Lung (tissue), 11 donors: ENCODE measurements at regions not wholly inside any gene's neighbourhood (a gene's known extent, or its start where the extent isn't known, plus 50 kb on each side); places are given as distances from the start of the nearest gene placed in this dataset.

ENCODE experiments used
- ATAC-seq: fragments of 200-7000 bp; cut with Tn5 transposase; one replicate; pipeline ENCODE4 v1.9.1; 2020; ENCODE audit warnings: moderate number of reproducible peaks; ENCODE audit not compliant: insufficient read depth, low FRiP score
- DNase-seq, 3 donors: peaks; one replicate each; pipeline ENCODE4 v3.0.0-alpha.2; 2013 to 2017
- H3K27ac ChIP-seq, 2 donors: one replicate each; pipeline ENCODE4 v1.5.1; 2013; ENCODE audit warnings: mild to moderate bottlenecking in 2 of 2, moderate library complexity in 2 of 2, control low read depth in 1 of 2, inconsistent platforms in 1 of 2, low read depth in 1 of 2, low read length in 1 of 2
- H3K27me3 ChIP-seq, 3 donors: one replicate each; pipeline ENCODE4 v1.5.1; 2013; ENCODE audit warnings: low read length in 2 of 3; ENCODE audit not compliant: control insufficient read depth in 3 of 3, insufficient read depth in 3 of 3
- H3K36me3 ChIP-seq, 4 donors: one replicate each; pipeline ENCODE4 v1.5.1; 2013; ENCODE audit warnings: low read length in 4 of 4, mild to moderate bottlenecking in 1 of 4, moderate library complexity in 1 of 4; ENCODE audit not compliant: control insufficient read depth in 4 of 4, insufficient read depth in 4 of 4
- H3K4me1 ChIP-seq, 5 donors: one replicate each; pipeline ENCODE4 v1.5.1; 2013; ENCODE audit warnings: low read length in 5 of 5, mild to moderate bottlenecking in 2 of 5, moderate library complexity in 1 of 5; ENCODE audit not compliant: control insufficient read depth in 5 of 5, insufficient read depth in 5 of 5
- H3K4me3 ChIP-seq: one replicate; pipeline ENCODE4 v1.5.1; 2013; ENCODE audit warnings: mild to moderate bottlenecking, control low read depth, moderate library complexity
- H3K9ac ChIP-seq, 2 donors: one replicate each; pipeline ENCODE4 v1.5.1; 2013; ENCODE audit warnings: low read length in 2 of 2, control low read depth in 1 of 2; ENCODE audit not compliant: insufficient read depth in 1 of 2
- H3K9me3 ChIP-seq, 4 donors: one replicate each; pipeline ENCODE4 v1.5.1; 2013; ENCODE audit warnings: low read length in 3 of 4, mild to moderate bottlenecking in 1 of 4, moderate library complexity in 1 of 4; ENCODE audit not compliant: control insufficient read depth in 4 of 4, insufficient read depth in 3 of 4
- CTCF ChIP-seq: IDR thresholded peaks from 2 replicates; pipeline ENCODE4 v1.5.1; 2012; ENCODE audit warnings: mild to moderate bottlenecking; ENCODE audit errors: control extremely low read depth, extremely low read depth
- WGBS, 2 donors: extraction: QIAGEN DNeasy Blood & Tissue Kit; methylation state at CpG; one replicate each; pipeline ENCODE4 v1.1.7; 2013; 5-methylcytosine and 5-hydroxymethylcytosine counted together
- donor health status: control.
- donor health status: control.
- donor health status: Bipolar disorder and iron deficiency.
- donor health status: healthy.
- donor health status: DM: yes; HTN: yes; CAD: no.

GRCh38 chr6:145547594-145548335 is 187.6 kb downstream of the EPM2A start:
- WGBS, 2 donors: 85 to 91% methylated on average over 4 of the region's 4 CpGs
- no peak for TF ChIP-seq CTCF
- ATAC-seq: no peak
- Histone ChIP-seq H3K36me3 (no peaks in the 10 kb centered on the region), H3K27ac (no peak overlapping the region), H3K4me1 (no peaks in the 10 kb centered on the region), H3K9ac (no peak overlapping the region), H3K4me3 (no peak overlapping the region), H3K27me3 (no peaks in the 10 kb centered on the region), H3K9me3 (no peaks in the 10 kb centered on the region)
- no peak for DNase-seq

GRCh38 chr6:145548933-145549648 is 186.2 kb downstream of the EPM2A start:
- H3K27ac ChIP-seq: no peak overlapping the region
- no peaks in the 10 kb centered on the region for H3K36me3 ChIP-seq
- no peaks in the 10 kb centered on the region for H3K27me3 ChIP-seq
- H3K9me3 ChIP-seq: no peaks in the 10 kb centered on the region
- H3K4me1 ChIP-seq: no peaks in the 10 kb centered on the region
- no peak for DNase-seq
- TF ChIP-seq CTCF: no peak
- 45 to 67% methylated on average over 3 of the region's 3 CpGs for WGBS, 2 donors
- no peak overlapping the region for H3K9ac ChIP-seq
- no peak for ATAC-seq
- no peak overlapping the region for H3K4me3 ChIP-seq

- Histone ChIP-seq H3K27me3 (no peaks in the 10 kb centered on the region), H3K4me3 (no peak overlapping the region), H3K9ac (no peak overlapping the region), H3K36me3 (no peaks in the 10 kb centered on the region), H3K9me3 (no peaks in the 10 kb centered on the region), H3K27ac (no peak overlapping the region), H3K4me1 (no peaks in the 10 kb centered on the region)
- no peak for ATAC-seq
- TF ChIP-seq CTCF: no peak
- DNase-seq: no peak
Measured at GRCh38 chr6:145551164-145551563, 184.2 kb downstream of the EPM2A start.
